B cell (primary cell): ENCODE measurements at regions not wholly inside any gene's neighbourhood (a gene's known extent, or its start where the extent isn't known, plus 50 kb on each side); places are given as distances from the start of the nearest gene placed in this dataset.

Experiments
- ATAC-seq: fragments of 200-7000 bp; cut with Tn5 transposase; one replicate; pipeline ENCODE4 v1.10.0; 2021; ENCODE audit warnings: low read depth, mild to moderate bottlenecking, moderate number of reproducible peaks, moderate library complexity
- CTCF ChIA-PET: fragments of 350-600 bp; sonication (Branson Sonifier 250); formaldehyde crosslinking; loops from one replicate; lab custom pipeline; 2021; ENCODE audit warnings: antibody characterized with exemption, inconsistent platforms; lab: Charles Lee
- POLR2A ChIA-PET: fragments of 350-600 bp; sonication (Branson Sonifier 250); formaldehyde crosslinking; loops from one replicate; lab custom pipeline; 2021; ENCODE audit warnings: antibody characterized with exemption; lab: Charles Lee
- DNase-seq: peaks from one replicate; pipeline ENCODE4 v3.0.0; 2013
- H2AFZ ChIP-seq: 2 replicates; pipeline ENCODE4 v1.6.1; 2012; ENCODE audit warnings: mild to moderate bottlenecking, low read depth, low read length; ENCODE audit not compliant: insufficient read depth, poor library complexity, severe bottlenecking
- H3K27ac ChIP-seq, 2 donors: 1 replicate in 1 of 2; 2 replicates in 1 of 2; pipeline ENCODE4 v1.5.1; 2012 to 2013; ENCODE audit warnings: low read length in 2 of 2, mild to moderate bottlenecking in 2 of 2, moderate library complexity in 1 of 2
- H3K27me3 ChIP-seq, 4 experiments: fragments of 200-600 bp in 1 of 4; sonication (generic) in 1 of 4; replicated peaks in 1 of 4; 1 replicate in 2 of 4; 2 replicates in 2 of 4; pipeline versions ENCODE4 v1.6.1 to v1.7.0; 2013 to 2016; ENCODE audit warnings: low read length in 3 of 4, mild to moderate bottlenecking in 2 of 4, mixed read lengths in 1 of 4, moderate library complexity in 1 of 4; ENCODE audit not compliant: insufficient read depth in 4 of 4, control insufficient read depth in 3 of 4; ENCODE audit errors: control extremely low read depth in 1 of 4
- H3K36me3 ChIP-seq, 2 experiments: replicated peaks in 1 of 2; 1 replicate in 1 of 2; 2 replicates in 1 of 2; pipeline versions ENCODE4 v1.6.1 to v1.7.1; 2013; ENCODE audit warnings: low read length in 1 of 2; ENCODE audit not compliant: insufficient read depth in 2 of 2, control insufficient read depth in 1 of 2; ENCODE audit errors: control extremely low read depth in 1 of 2, extremely low read depth in 1 of 2
- H3K4me1 ChIP-seq, 2 donors: fragments of 200-600 bp in 1 of 2; sonication (generic) in 1 of 2; 1 replicate in 1 of 2; 2 replicates in 1 of 2; pipeline versions ENCODE4 v1.5.1 to v1.6.1; 2013 to 2017; ENCODE audit warnings: low read length in 2 of 2; ENCODE audit not compliant: control insufficient read depth in 2 of 2, insufficient read depth in 2 of 2
- H3K4me2 ChIP-seq: replicated peaks from 2 replicates; pipeline ENCODE3; 2012; ENCODE audit warnings: mild to moderate bottlenecking, low read depth, low read length; ENCODE audit not compliant: poor library complexity, severe bottlenecking
- H3K4me3 ChIP-seq, 5 experiments: fragments of 200-600 bp in 1 of 5; sonication (generic) in 1 of 5; 1 replicate in 3 of 5; 2 replicates in 2 of 5; pipeline versions ENCODE4 v1.5.1 to v1.7.0; 2011 to 2016; ENCODE audit warnings: low read length in 4 of 5, mild to moderate bottlenecking in 4 of 5, low read depth in 2 of 5, control low read depth in 1 of 5, moderate library complexity in 1 of 5; ENCODE audit not compliant: insufficient read depth in 1 of 5; ENCODE audit errors: control extremely low read depth in 1 of 5, extremely low read depth in 1 of 5
- H3K79me2 ChIP-seq: fragments of 200-600 bp; sonication (generic); one replicate; pipeline ENCODE4 v1.6.0; 2016; ENCODE audit warnings: low read length; ENCODE audit not compliant: control insufficient read depth, insufficient read depth
- H3K9ac ChIP-seq: fragments of 200-600 bp; sonication (generic); 2 replicates; pipeline ENCODE4 v1.6.1; 2017; ENCODE audit warnings: mild to moderate bottlenecking, low read length, moderate library complexity
- H3K9me3 ChIP-seq, 3 donors: one replicate each; pipeline versions ENCODE4 v1.6.1 to v1.7.1; 2013; ENCODE audit warnings: low read length in 2 of 3; ENCODE audit not compliant: control insufficient read depth in 2 of 3, insufficient read depth in 1 of 3; ENCODE audit errors: control extremely low read depth in 1 of 3
- H4K20me1 ChIP-seq: 2 replicates; pipeline ENCODE4 v1.6.0; 2012; ENCODE audit warnings: mild to moderate bottlenecking, low read length; ENCODE audit not compliant: insufficient read depth, control insufficient read depth, poor library complexity, severe bottlenecking
- H3K27ac Mint-ChIP-seq: one replicate; pipeline ENCODE4 v1.8.0; 2021; ENCODE audit warnings: mixed read lengths
- H3K27me3 Mint-ChIP-seq: one replicate; pipeline ENCODE4 v1.8.0; 2021; ENCODE audit warnings: mixed read lengths
- H3K4me1 Mint-ChIP-seq: one replicate; pipeline ENCODE4 v1.8.0; 2021; ENCODE audit warnings: mixed read lengths
- H3K4me3 Mint-ChIP-seq: one replicate; pipeline ENCODE4 v1.8.0; 2021; ENCODE audit warnings: mixed read lengths
- H3K9me3 Mint-ChIP-seq: one replicate; pipeline ENCODE4 v1.8.0; 2022; ENCODE audit warnings: mixed read lengths; ENCODE audit not compliant: insufficient read depth
- EZH2 ChIP-seq: IDR thresholded peaks from 2 replicates; pipeline ENCODE4 v1.6.1; 2012; ENCODE audit warnings: borderline replicate concordance, low read depth, mild to moderate bottlenecking, moderate library complexity, low read length; ENCODE audit not compliant: insufficient read depth, poor library complexity, severe bottlenecking
- WGBS: methylation state at CpG from one replicate; pipeline ENCODE4 v1.1.5; 2013; ENCODE audit warnings: missing lambda C conversion rate; ENCODE audit not compliant: insufficient coverage; 5-methylcytosine and 5-hydroxymethylcytosine counted together
- intact Hi-C: fragments of 100-400 bp; cut with micrococcal nuclease; formaldehyde crosslinking; loops from one replicate; pipeline ENCODE4 v1.10.0; 2022
- TF ChIP-seq, protein P1 (sequence below): fragments of 200-600 bp; IDR thresholded peaks from one replicate; pipeline ENCODE4 v1.8.0; 2022; ENCODE audit warnings: antibody characterized with exemption, mild to moderate bottlenecking

DNA sequence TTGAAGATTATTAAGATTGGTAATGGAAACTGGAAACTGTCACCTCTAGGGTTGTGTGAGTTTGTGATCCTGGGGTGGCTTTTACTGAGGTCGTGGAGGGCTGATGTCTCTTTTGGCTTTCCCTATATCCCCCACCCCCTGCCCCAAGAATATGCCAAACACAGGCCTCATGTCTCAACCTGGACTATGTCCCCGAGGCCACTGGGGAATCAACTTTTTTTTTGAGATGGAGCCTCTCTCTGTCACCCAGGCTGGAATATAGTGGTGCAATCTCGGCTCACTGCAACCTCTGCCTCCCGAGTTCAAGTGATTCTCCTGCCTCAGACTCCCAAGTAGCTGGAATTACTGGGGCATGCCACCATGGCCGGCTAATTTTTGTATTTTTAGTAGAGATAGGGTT, 83.3 kb upstream of the RALGAPA2 start:
- H3K4me2 ChIP-seq = no peak overlapping the region
- H4K20me1 ChIP-seq = no peaks in the 10 kb centered on the region
- Mint-ChIP-seq H3K4me3 (no peak overlapping the region), H3K4me1 (no peaks in the 10 kb centered on the region), H3K27me3 (peaks cover 8% of the 10 kb centered on the region), H3K9me3 (no peaks in the 10 kb centered on the region), H3K27ac (no peak overlapping the region)
- no peak overlapping the region for H3K9ac ChIP-seq
- no peak for ATAC-seq
- no peaks in the 10 kb centered on the region for H3K9me3 ChIP-seq
- no peaks in the 10 kb centered on the region for H3K4me1 ChIP-seq
- intact Hi-C loops = no loop called here
- no peaks in the 10 kb centered on the region for H3K79me2 ChIP-seq
- peaks cover 0 to 2% (median 0%) of the 10 kb centered on the region in 4 experiments for H3K27me3 ChIP-seq
- H2AFZ ChIP-seq = no peak overlapping the region
- no peaks in the 10 kb centered on the region for H3K36me3 ChIP-seq
- WGBS = 90% methylated on average over 4 of the region's 5 CpGs
- H3K4me3 ChIP-seq = no peak overlapping the region
- H3K27ac ChIP-seq = no peak overlapping the region
- TF ChIP-seq, protein P1, sequence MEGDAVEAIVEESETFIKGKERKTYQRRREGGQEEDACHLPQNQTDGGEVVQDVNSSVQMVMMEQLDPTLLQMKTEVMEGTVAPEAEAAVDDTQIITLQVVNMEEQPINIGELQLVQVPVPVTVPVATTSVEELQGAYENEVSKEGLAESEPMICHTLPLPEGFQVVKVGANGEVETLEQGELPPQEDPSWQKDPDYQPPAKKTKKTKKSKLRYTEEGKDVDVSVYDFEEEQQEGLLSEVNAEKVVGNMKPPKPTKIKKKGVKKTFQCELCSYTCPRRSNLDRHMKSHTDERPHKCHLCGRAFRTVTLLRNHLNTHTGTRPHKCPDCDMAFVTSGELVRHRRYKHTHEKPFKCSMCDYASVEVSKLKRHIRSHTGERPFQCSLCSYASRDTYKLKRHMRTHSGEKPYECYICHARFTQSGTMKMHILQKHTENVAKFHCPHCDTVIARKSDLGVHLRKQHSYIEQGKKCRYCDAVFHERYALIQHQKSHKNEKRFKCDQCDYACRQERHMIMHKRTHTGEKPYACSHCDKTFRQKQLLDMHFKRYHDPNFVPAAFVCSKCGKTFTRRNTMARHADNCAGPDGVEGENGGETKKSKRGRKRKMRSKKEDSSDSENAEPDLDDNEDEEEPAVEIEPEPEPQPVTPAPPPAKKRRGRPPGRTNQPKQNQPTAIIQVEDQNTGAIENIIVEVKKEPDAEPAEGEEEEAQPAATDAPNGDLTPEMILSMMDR = no peak
- no peak for TF ChIP-seq EZH2
- ChIA-PET POLR2A (no interaction called here), CTCF (no interaction called here)
- no peak for DNase-seq

GRCh38 chr20:20795119-20795518, 82.7 kb upstream of the RALGAPA2 start:
- CTCF ChIA-PET = no interaction called here
- H4K20me1 ChIP-seq = no peaks in the 10 kb centered on the region

More at GRCh38 chr20:20795119-20795518, 82.7 kb upstream of the RALGAPA2 start:
- peaks cover 8% of the 10 kb centered on the region for H3K27me3 Mint-ChIP-seq
- WGBS = no CpG with 5 or more reads among the region's 3 CpGs
- peaks cover 0 to 2% (median 0%) of the 10 kb centered on the region in 4 experiments for H3K27me3 ChIP-seq
- H3K9me3 Mint-ChIP-seq = no peaks in the 10 kb centered on the region
- H3K79me2 ChIP-seq = no peaks in the 10 kb centered on the region
- H3K9ac ChIP-seq = no peak overlapping the region
- H3K4me3 ChIP-seq = no peak overlapping the region
- ATAC-seq = no peak
- H3K36me3 ChIP-seq = no peaks in the 10 kb centered on the region
- no peak overlapping the region for H2AFZ ChIP-seq
- no peak for TF ChIP-seq EZH2
- TF ChIP-seq, protein P1 = no peak
- no peaks in the 10 kb centered on the region for H3K4me1 ChIP-seq
- no peak overlapping the region for H3K27ac ChIP-seq
- POLR2A ChIA-PET = no interaction called here
- no peaks in the 10 kb centered on the region for H3K4me1 Mint-ChIP-seq
- no peak overlapping the region for H3K27ac Mint-ChIP-seq
- no peak overlapping the region for H3K4me3 Mint-ChIP-seq
- intact Hi-C loops = no loop called here
- no peaks in the 10 kb centered on the region for H3K9me3 ChIP-seq
- DNase-seq = no peak
- H3K4me2 ChIP-seq = no peak overlapping the region
